Osteoblast (primary cell): ENCODE measurements at regions not wholly inside any gene's neighbourhood (a gene's known extent, or its start where the extent isn't known, plus 50 kb on each side); places are given as distances from the start of the nearest gene placed in this dataset.

Experiments used
- DNase-seq: peaks from one replicate; pipeline ENCODE4 v3.0.0; 2011; ENCODE audit warnings: low spot score, mixed read lengths; ENCODE audit not compliant: insufficient read length; ENCODE audit errors: missing footprints
- H2AFZ ChIP-seq: 2 replicates; pipeline ENCODE4 v1.6.0; 2011; ENCODE audit warnings: mild to moderate bottlenecking, low read length
- H3K27ac ChIP-seq: 2 replicates; pipeline ENCODE4 v1.5.1; 2011; ENCODE audit warnings: mild to moderate bottlenecking, low read depth, low read length, moderate library complexity
- H3K27me3 ChIP-seq: 2 replicates; pipeline ENCODE4 v1.6.0; 2012; ENCODE audit warnings: mild to moderate bottlenecking, control low read depth, inconsistent platforms, low read length, moderate library complexity; ENCODE audit not compliant: insufficient read depth
- H3K36me3 ChIP-seq: 2 replicates; pipeline ENCODE4 v1.5.1; 2011; ENCODE audit warnings: mild to moderate bottlenecking, low read length, control low read depth, moderate library complexity; ENCODE audit not compliant: insufficient read depth
- H3K4me1 ChIP-seq: 2 replicates; pipeline ENCODE4 v1.5.1; 2011; ENCODE audit warnings: mild to moderate bottlenecking, low read length, control low read depth, moderate library complexity; ENCODE audit not compliant: insufficient read depth
- H3K4me2 ChIP-seq: 2 replicates; pipeline ENCODE4 v1.6.0; 2011; ENCODE audit warnings: mild to moderate bottlenecking, low read length; ENCODE audit not compliant: insufficient read depth
- H3K4me3 ChIP-seq: fragments of 200-600 bp; sonication (generic); 3 replicates; pipeline ENCODE4 v1.5.1; 2012; ENCODE audit warnings: mild to moderate bottlenecking, low read length, inconsistent platforms; ENCODE audit not compliant: insufficient read depth
- H3K79me2 ChIP-seq: 2 replicates; pipeline ENCODE4 v1.6.0; 2012; ENCODE audit warnings: mild to moderate bottlenecking, low read length, control low read depth, inconsistent platforms; ENCODE audit not compliant: insufficient read depth
- H3K9me3 ChIP-seq: 2 replicates; pipeline ENCODE4 v1.5.1; 2011; ENCODE audit warnings: low read depth, low read length, control low read depth
- H4K20me1 ChIP-seq: 2 replicates; pipeline ENCODE4 v1.6.0; 2012; ENCODE audit warnings: mild to moderate bottlenecking, low read length, control low read depth; ENCODE audit not compliant: insufficient read depth
- TF ChIP-seq, protein P1 (sequence below): IDR thresholded peaks from 2 replicates; pipeline ENCODE4 v1.5.1; 2011; ENCODE audit warnings: mild to moderate bottlenecking, low read depth, low read length, moderate library complexity; ENCODE audit errors: extremely low read depth

- Histone ChIP-seq H3K27ac (no peak overlapping the region), H3K4me1 (no peaks in the 10 kb centered on the region), H3K9me3 (no peaks in the 10 kb centered on the region), H3K4me3 (no peak overlapping the region), H3K36me3 (no peaks in the 10 kb centered on the region), H3K4me2 (no peak overlapping the region), H4K20me1 (no peaks in the 10 kb centered on the region), H2AFZ (no peak overlapping the region), H3K79me2 (no peaks in the 10 kb centered on the region), H3K27me3 (no peaks in the 10 kb centered on the region)
- no peak for DNase-seq
- TF ChIP-seq, protein P1, sequence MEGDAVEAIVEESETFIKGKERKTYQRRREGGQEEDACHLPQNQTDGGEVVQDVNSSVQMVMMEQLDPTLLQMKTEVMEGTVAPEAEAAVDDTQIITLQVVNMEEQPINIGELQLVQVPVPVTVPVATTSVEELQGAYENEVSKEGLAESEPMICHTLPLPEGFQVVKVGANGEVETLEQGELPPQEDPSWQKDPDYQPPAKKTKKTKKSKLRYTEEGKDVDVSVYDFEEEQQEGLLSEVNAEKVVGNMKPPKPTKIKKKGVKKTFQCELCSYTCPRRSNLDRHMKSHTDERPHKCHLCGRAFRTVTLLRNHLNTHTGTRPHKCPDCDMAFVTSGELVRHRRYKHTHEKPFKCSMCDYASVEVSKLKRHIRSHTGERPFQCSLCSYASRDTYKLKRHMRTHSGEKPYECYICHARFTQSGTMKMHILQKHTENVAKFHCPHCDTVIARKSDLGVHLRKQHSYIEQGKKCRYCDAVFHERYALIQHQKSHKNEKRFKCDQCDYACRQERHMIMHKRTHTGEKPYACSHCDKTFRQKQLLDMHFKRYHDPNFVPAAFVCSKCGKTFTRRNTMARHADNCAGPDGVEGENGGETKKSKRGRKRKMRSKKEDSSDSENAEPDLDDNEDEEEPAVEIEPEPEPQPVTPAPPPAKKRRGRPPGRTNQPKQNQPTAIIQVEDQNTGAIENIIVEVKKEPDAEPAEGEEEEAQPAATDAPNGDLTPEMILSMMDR, result no peak
These were observed 124.9 kb upstream of the POF1B start for GRCh38 chrX:85504381-85504780.

GRCh38 chrX:85503258-85504158 lies 124.0 kb upstream of the POF1B start:
- DNase-seq, result no peak
- H3K36me3 ChIP-seq, result no peaks in the 10 kb centered on the region
- TF ChIP-seq, protein P1, result no peak

DNA sequence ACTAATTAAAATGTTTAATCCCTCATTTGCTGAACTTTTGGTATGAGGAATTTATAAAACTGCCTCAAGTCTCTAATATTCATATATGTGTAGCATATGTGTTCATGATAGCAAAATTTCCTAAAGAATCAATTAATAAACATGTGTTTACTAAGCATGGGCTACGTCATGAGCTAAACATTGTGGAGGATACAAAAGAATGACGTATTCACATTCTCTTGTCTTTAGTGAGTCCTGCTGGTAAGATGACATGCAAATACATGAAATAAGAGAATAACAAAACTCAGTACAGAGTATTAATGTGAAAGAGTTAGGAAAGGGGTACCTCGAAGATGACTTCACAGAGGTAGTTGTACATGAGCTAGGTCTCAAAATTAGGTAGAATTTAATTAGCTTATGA lies 121.9 kb upstream of the POF1B start:
- Histone ChIP-seq H4K20me1 (no peaks in the 10 kb centered on the region), H3K4me2 (no peak overlapping the region), H3K4me3 (no peak overlapping the region), H3K27me3 (no peaks in the 10 kb centered on the region), H3K4me1 (no peaks in the 10 kb centered on the region), H3K79me2 (no peaks in the 10 kb centered on the region), H3K9me3 (no peaks in the 10 kb centered on the region), H2AFZ (no peak overlapping the region), H3K36me3 (no peaks in the 10 kb centered on the region), H3K27ac (no peak overlapping the region)
- DNase-seq, result no peak
- TF ChIP-seq, protein P1, result no peak

More at GRCh38 chrX:85503258-85504158, 124.0 kb upstream of the POF1B start:
- Histone ChIP-seq H4K20me1 (no peaks in the 10 kb centered on the region), H2AFZ (no peak overlapping the region), H3K27ac (no peak overlapping the region), H3K27me3 (no peaks in the 10 kb centered on the region), H3K79me2 (no peaks in the 10 kb centered on the region), H3K9me3 (no peaks in the 10 kb centered on the region), H3K4me1 (no peaks in the 10 kb centered on the region), H3K4me3 (no peak overlapping the region), H3K4me2 (no peak overlapping the region)

DNA sequence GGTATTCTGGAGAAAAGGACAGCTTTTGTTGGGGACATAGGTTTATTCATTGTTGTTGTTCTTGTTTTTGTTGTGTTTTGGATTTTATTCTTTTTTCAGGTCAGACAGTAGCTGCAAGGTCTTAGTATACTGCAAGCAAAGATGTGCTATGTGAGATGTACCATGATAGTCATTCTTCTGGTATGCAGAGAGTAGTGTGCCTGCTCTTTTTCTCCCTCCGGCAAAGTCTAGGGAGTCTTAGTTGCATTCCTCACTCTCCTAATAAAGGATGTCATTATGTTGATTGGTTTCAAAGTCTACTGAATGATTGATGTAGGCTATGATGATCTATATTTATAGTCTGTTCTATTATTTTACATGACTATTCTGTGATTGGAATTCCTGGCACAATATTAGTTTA lies 119.9 kb upstream of the POF1B start:
- DNase-seq, result no peak
- no peaks in the 10 kb centered on the region for H3K4me1 ChIP-seq
- H3K9me3 ChIP-seq, result no peaks in the 10 kb centered on the region
- no peak overlapping the region for H3K4me3 ChIP-seq
- H2AFZ ChIP-seq, result no peak overlapping the region
- no peak overlapping the region for H3K27ac ChIP-seq
- no peaks in the 10 kb centered on the region for H4K20me1 ChIP-seq
- TF ChIP-seq, protein P1, result no peak
- no peak overlapping the region for H3K4me2 ChIP-seq
- H3K36me3 ChIP-seq, result no peaks in the 10 kb centered on the region
- H3K27me3 ChIP-seq, result no peaks in the 10 kb centered on the region
- H3K79me2 ChIP-seq, result no peaks in the 10 kb centered on the region
